CD8-positive, alpha-beta memory T cell (primary cell): ENCODE measurements at regions not wholly inside any gene's neighbourhood (a gene's known extent, or its start where the extent isn't known, plus 50 kb on each side); places are given as distances from the start of the nearest gene placed in this dataset.

Experiments used
- CTCF ChIA-PET: fragments of 350-600 bp; sonication (Branson Sonifier 250); formaldehyde crosslinking; loops from one replicate; lab custom pipeline; 2021; ENCODE audit warnings: antibody characterized with exemption; lab: Charles Lee
- POLR2A ChIA-PET: fragments of 350-600 bp; sonication (Branson Sonifier 250); formaldehyde crosslinking; loops from one replicate; lab custom pipeline; 2021; ENCODE audit warnings: antibody characterized with exemption; lab: Charles Lee
- DNase-seq, 5 donors: peaks; one replicate each; pipeline versions ENCODE4 v3.0.0 to v3.0.0-alpha.2; 2020 to 2022; ENCODE audit warnings: mixed read lengths in 1 of 5
- H3K27ac ChIP-seq: one replicate; pipeline ENCODE4 v1.7.0; 2013; ENCODE audit warnings: low read depth, mild to moderate bottlenecking, low read length, moderate library complexity
- H3K27me3 ChIP-seq: 2 replicates; pipeline ENCODE4 v1.7.0; 2013; ENCODE audit warnings: low read length, mild to moderate bottlenecking; ENCODE audit not compliant: insufficient read depth, poor library complexity, severe bottlenecking
- H3K36me3 ChIP-seq: 2 replicates; pipeline ENCODE4 v1.7.0; 2013; ENCODE audit warnings: mild to moderate bottlenecking, low read length, moderate library complexity; ENCODE audit not compliant: insufficient read depth
- H3K4me1 ChIP-seq: 2 replicates; pipeline ENCODE4 v1.7.0; 2013; ENCODE audit warnings: mild to moderate bottlenecking, low read length, moderate library complexity; ENCODE audit not compliant: insufficient read depth
- H3K4me3 ChIP-seq: 2 replicates; pipeline ENCODE4 v1.7.0; 2013; ENCODE audit warnings: mild to moderate bottlenecking, low read length
- H3K9me3 ChIP-seq: 2 replicates; pipeline ENCODE4 v1.7.0; 2013; ENCODE audit warnings: mild to moderate bottlenecking, low read length
- H3K27ac Mint-ChIP-seq, 8 donors: one replicate each; pipeline ENCODE4 v1.8.0; 2020 to 2021; ENCODE audit warnings: mixed read lengths in 8 of 8, mild to moderate bottlenecking in 6 of 8, inconsistent platforms in 3 of 8, moderate library complexity in 3 of 8
- H3K27me3 Mint-ChIP-seq, 2 donors: one replicate each; pipeline ENCODE4 v1.8.0; 2020 to 2021; ENCODE audit warnings: mixed read lengths in 2 of 2, mild to moderate bottlenecking in 1 of 2, moderate library complexity in 1 of 2
- H3K36me3 Mint-ChIP-seq, 3 donors: one replicate each; pipeline ENCODE4 v1.8.0; 2020 to 2021; ENCODE audit warnings: mixed read lengths in 3 of 3, inconsistent platforms in 1 of 3, mild to moderate bottlenecking in 1 of 3
- H3K4me1 Mint-ChIP-seq, 3 donors: one replicate each; pipeline ENCODE4 v1.8.0; 2020 to 2021; ENCODE audit warnings: mixed read lengths in 3 of 3, inconsistent platforms in 1 of 3, mild to moderate bottlenecking in 1 of 3
- H3K4me3 Mint-ChIP-seq, 7 donors: one replicate each; pipeline ENCODE4 v1.8.0; 2020 to 2021; ENCODE audit warnings: mixed read lengths in 7 of 7, mild to moderate bottlenecking in 6 of 7, moderate library complexity in 4 of 7, inconsistent platforms in 2 of 7
- H3K9me3 Mint-ChIP-seq, 5 donors: one replicate each; pipeline ENCODE4 v1.8.0; 2020 to 2022; ENCODE audit warnings: mixed read lengths in 5 of 5, mild to moderate bottlenecking in 3 of 5, moderate library complexity in 2 of 5, inconsistent platforms in 1 of 5

DNA sequence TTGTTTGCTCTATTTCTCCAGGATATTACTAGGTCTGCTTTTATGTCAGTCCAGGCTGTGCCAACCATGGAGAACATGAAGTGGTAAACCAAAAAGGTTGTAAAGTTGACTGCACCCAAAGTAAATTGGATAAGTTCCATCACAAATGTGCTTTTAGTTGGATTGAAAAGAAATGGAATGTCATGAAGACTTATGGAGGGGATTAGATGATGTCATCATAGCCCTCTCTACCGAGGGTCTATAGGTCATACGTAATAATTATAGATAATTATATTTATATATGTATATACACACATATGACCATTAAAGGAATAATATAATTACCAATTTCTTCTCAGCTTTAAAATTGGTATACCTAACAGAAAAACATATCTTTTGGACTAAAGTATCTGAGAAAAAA, 714.9 kb downstream of the NOVA1 start:
- no peaks in the 10 kb centered on the region for H3K36me3 Mint-ChIP-seq
- Histone ChIP-seq H3K9me3 (no peaks in the 10 kb centered on the region), H3K27me3 (no peaks in the 10 kb centered on the region), H3K4me1 (no peaks in the 10 kb centered on the region), H3K36me3 (no peaks in the 10 kb centered on the region), H3K27ac (no peak overlapping the region), H3K4me3 (no peak overlapping the region)
- ChIA-PET CTCF (no interaction called here), POLR2A (no interaction called here)
- DNase-seq = no peak
- H3K4me3 Mint-ChIP-seq = no peak overlapping the region
- peaks cover 2 to 23% (median 8%) of the 10 kb centered on the region in 5 donors for H3K9me3 Mint-ChIP-seq
- H3K4me1 Mint-ChIP-seq = no peaks in the 10 kb centered on the region
- H3K27me3 Mint-ChIP-seq = peaks cover 0 to 2% of the 10 kb centered on the region in 2 donors
- no peak overlapping the region for H3K27ac Mint-ChIP-seq

DNA sequence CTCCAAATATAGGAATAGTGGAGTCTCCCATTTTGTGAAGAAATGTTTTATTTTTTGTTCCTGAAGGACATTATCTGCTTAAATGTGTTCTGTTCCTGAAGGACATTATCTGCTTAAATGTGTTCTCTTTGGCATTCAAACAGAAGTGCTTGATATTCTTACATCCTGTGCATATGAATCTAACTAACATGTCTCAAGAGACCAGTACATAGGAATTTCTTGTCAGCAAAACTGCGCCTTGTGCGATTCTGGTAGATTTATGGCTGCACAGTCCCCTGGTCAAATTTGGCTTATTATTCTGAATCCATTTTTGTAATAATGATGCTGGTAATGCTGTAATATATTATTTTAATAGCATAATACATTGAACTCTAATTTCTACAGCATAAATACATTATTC, 722.4 kb downstream of the NOVA1 start:
- ChIA-PET POLR2A (no interaction called here), CTCF (no interaction called here)

DNA sequence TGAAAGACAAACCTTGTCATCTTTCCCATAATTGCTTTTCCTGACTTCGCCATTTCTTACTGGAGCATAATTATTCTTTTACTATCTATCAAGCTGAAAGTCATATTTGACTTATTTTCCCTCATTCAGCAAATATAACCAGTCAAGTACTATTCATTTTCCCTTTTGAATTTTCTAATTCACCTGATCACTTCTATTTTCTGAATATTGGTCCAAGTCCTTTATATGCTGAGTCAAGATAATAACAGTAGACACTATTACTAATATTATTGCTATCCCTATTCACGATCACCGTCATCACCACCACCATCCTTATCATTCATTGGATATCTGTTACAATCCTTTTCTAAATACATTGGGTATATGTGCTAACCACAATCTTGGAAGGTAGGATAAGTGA, 728.0 kb downstream of the NOVA1 start:
- CTCF ChIA-PET = no interaction called here
- no peaks in the 10 kb centered on the region for H3K27me3 Mint-ChIP-seq
- no peak overlapping the region for H3K27ac ChIP-seq
- H3K36me3 Mint-ChIP-seq = no peaks in the 10 kb centered on the region
- POLR2A ChIA-PET = no interaction called here
- H3K27ac Mint-ChIP-seq = no peak overlapping the region
- H3K4me1 Mint-ChIP-seq = no peaks in the 10 kb centered on the region
- H3K9me3 ChIP-seq = no peaks in the 10 kb centered on the region
- no peak overlapping the region for H3K4me3 Mint-ChIP-seq
- no peak overlapping the region for H3K4me3 ChIP-seq
- H3K36me3 ChIP-seq = no peaks in the 10 kb centered on the region
- H3K9me3 Mint-ChIP-seq = peaks cover 2 to 18% (median 7%) of the 10 kb centered on the region in 5 donors
- DNase-seq = no peak
- no peaks in the 10 kb centered on the region for H3K4me1 ChIP-seq
- H3K27me3 ChIP-seq = no peaks in the 10 kb centered on the region

More for the DNA sequence above, 722.4 kb downstream of the NOVA1 start:
- H3K4me1 Mint-ChIP-seq = no peaks in the 10 kb centered on the region
- no peaks in the 10 kb centered on the region for H3K27me3 ChIP-seq
- DNase-seq = no peak
- no peaks in the 10 kb centered on the region for H3K36me3 ChIP-seq
- no peaks in the 10 kb centered on the region for H3K4me1 ChIP-seq
- H3K4me3 ChIP-seq = no peak overlapping the region
- H3K9me3 Mint-ChIP-seq = peaks cover 3 to 13% (median 5%) of the 10 kb centered on the region in 5 donors
- no peaks in the 10 kb centered on the region for H3K9me3 ChIP-seq
- no peak overlapping the region for H3K4me3 Mint-ChIP-seq
- H3K27ac Mint-ChIP-seq = no peak overlapping the region
- no peaks in the 10 kb centered on the region for H3K36me3 Mint-ChIP-seq
- H3K27me3 Mint-ChIP-seq = no peaks in the 10 kb centered on the region
- no peak overlapping the region for H3K27ac ChIP-seq

DNA sequence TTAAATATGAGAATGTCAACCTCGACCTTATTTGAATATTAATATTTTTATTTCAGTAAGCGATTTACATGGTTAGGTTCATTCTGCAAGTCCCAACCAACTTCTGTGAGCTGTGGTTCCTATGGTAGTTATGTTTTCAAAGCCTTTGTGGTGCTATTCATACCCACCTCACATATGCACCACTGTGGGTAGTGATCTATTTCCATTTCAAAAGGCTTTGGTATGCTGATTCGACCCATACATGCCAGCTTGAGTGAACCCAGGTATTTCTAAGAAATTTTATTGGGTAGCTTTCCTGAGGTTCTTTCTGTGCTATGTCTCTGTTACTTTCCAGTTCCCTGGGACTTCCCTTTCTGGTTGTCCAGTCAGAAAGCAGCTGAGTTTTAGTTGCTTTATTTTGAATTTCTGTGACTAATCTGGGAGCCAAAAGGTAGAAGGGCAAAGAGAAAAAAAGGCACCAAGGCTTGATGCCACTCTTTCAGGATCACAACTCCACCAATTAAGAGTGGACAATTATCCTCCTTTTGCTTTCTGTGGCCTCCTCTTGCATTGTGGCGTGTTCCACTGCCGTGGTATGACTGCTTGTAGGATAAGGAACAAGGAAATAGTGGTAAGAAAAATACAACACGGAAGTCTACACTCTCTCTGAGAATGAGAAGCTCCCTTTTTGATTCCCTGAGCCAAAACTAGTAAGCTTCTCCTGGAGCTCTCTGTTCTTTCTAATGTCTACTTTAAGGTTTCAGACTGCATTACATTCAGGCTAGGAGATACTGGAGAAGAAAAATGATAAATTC, 729.1 kb downstream of the NOVA1 start:
- no peak for DNase-seq
- Histone ChIP-seq H3K4me1 (no peaks in the 10 kb centered on the region), H3K36me3 (no peaks in the 10 kb centered on the region), H3K4me3 (no peak overlapping the region), H3K9me3 (no peaks in the 10 kb centered on the region), H3K27me3 (no peaks in the 10 kb centered on the region), H3K27ac (no peak overlapping the region)
- H3K9me3 Mint-ChIP-seq = peaks cover 2 to 25% (median 10%) of the 10 kb centered on the region in 5 donors
- H3K4me1 Mint-ChIP-seq = no peaks in the 10 kb centered on the region
- H3K36me3 Mint-ChIP-seq = no peaks in the 10 kb centered on the region
- H3K4me3 Mint-ChIP-seq = no peak overlapping the region
- no peaks in the 10 kb centered on the region for H3K27me3 Mint-ChIP-seq
- POLR2A ChIA-PET = no interaction called here
- no peak overlapping the region for H3K27ac Mint-ChIP-seq
- CTCF ChIA-PET = no interaction called here

DNA sequence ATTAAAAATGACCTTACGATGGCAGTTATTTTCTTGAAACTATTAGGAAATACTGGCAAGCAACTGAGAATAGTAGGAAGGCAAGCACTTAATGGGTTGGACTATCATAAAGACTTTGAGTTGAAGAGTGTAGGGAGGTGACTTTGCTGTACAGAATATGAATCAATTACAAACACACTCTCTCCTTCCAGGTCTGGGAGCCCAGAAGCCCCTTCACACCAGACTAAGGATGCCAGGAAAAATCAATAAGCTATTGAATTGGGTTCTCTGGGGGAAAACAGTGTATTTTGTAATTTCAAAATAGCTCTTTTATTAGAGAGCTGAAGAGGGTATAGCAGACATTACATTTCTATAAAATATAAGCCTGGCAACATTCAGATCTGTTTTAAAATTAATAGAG, 736.4 kb downstream of the NOVA1 start:
- no peak overlapping the region for H3K4me3 Mint-ChIP-seq
- H3K27me3 Mint-ChIP-seq = no peaks in the 10 kb centered on the region
- H3K36me3 Mint-ChIP-seq = no peaks in the 10 kb centered on the region
- Histone ChIP-seq H3K9me3 (no peaks in the 10 kb centered on the region), H3K36me3 (no peaks in the 10 kb centered on the region), H3K27me3 (no peaks in the 10 kb centered on the region), H3K27ac (no peak overlapping the region), H3K4me3 (no peak overlapping the region), H3K4me1 (no peaks in the 10 kb centered on the region)
- peaks cover 0 to 13% (median 8%) of the 10 kb centered on the region in 5 donors for H3K9me3 Mint-ChIP-seq
- H3K4me1 Mint-ChIP-seq = no peaks in the 10 kb centered on the region
- ChIA-PET POLR2A (no interaction called here), CTCF (no interaction called here)
- DNase-seq = no peak
- H3K27ac Mint-ChIP-seq = peak overlapping the region in 1 of 8 donors; percentile 1

DNA sequence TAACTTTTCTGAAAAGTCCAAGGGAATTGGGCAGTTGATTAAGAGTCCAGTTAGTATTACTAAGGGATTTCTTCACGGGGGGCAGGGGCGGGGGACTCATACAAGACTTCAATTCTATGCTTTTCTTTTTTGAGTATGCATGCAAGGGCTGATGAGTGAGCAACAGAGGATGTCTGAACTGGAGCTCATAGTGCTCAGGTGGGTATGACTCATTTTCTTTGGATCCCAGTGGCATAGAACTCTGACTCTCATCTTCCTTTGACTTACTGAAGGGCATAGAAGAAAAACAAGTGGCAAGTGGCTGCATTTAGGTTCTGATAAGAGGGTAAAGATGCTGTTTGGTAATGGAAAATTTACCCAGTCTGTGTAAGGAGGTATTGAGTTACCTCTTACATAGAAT, 749.2 kb downstream of the NOVA1 start:
- no peak overlapping the region for H3K4me3 Mint-ChIP-seq
- Histone ChIP-seq H3K4me1 (no peaks in the 10 kb centered on the region), H3K9me3 (no peaks in the 10 kb centered on the region), H3K27ac (no peak overlapping the region), H3K36me3 (no peaks in the 10 kb centered on the region), H3K27me3 (no peaks in the 10 kb centered on the region), H3K4me3 (no peak overlapping the region)
- no peaks in the 10 kb centered on the region for H3K27me3 Mint-ChIP-seq
- H3K36me3 Mint-ChIP-seq = no peaks in the 10 kb centered on the region
- POLR2A ChIA-PET = no interaction called here
- H3K9me3 Mint-ChIP-seq = peaks cover 1 to 11% (median 10%) of the 10 kb centered on the region in 5 donors
- CTCF ChIA-PET = no interaction called here
- H3K4me1 Mint-ChIP-seq = no peaks in the 10 kb centered on the region
- DNase-seq = no peak
- no peak overlapping the region for H3K27ac Mint-ChIP-seq

DNA sequence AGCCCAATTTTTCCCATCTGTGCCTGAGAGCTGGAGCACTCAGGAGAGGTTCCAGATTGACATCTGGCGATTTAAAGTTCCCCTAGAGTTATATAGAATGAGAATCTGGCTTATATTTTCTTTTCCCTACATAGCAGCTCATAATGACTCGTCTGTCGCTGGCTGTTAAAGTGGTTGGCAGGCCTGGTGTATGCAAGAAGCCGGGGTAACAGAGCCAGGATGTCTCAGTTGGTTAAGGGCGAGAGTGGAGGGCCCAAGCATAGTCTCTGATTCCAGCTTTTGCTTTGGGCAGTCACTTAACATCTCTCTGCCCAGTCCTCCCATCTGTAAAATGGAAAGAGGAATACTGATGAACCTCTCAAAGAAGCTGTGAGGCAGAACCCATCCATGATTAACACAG, 751.6 kb downstream of the NOVA1 start:
- CTCF ChIA-PET = no interaction called here
- Mint-ChIP-seq H3K36me3 (no peaks in the 10 kb centered on the region), H3K4me3 (no peak overlapping the region), H3K27ac (no peak overlapping the region), H3K9me3 (peaks cover 2 to 11% (median 8%) of the 10 kb centered on the region in 5 donors), H3K4me1 (no peaks in the 10 kb centered on the region), H3K27me3 (no peaks in the 10 kb centered on the region)
- no peak for DNase-seq
- Histone ChIP-seq H3K27me3 (no peaks in the 10 kb centered on the region), H3K4me1 (no peaks in the 10 kb centered on the region), H3K27ac (no peak overlapping the region), H3K36me3 (no peaks in the 10 kb centered on the region), H3K9me3 (no peaks in the 10 kb centered on the region), H3K4me3 (no peak overlapping the region)
- POLR2A ChIA-PET = no interaction called here

DNA sequence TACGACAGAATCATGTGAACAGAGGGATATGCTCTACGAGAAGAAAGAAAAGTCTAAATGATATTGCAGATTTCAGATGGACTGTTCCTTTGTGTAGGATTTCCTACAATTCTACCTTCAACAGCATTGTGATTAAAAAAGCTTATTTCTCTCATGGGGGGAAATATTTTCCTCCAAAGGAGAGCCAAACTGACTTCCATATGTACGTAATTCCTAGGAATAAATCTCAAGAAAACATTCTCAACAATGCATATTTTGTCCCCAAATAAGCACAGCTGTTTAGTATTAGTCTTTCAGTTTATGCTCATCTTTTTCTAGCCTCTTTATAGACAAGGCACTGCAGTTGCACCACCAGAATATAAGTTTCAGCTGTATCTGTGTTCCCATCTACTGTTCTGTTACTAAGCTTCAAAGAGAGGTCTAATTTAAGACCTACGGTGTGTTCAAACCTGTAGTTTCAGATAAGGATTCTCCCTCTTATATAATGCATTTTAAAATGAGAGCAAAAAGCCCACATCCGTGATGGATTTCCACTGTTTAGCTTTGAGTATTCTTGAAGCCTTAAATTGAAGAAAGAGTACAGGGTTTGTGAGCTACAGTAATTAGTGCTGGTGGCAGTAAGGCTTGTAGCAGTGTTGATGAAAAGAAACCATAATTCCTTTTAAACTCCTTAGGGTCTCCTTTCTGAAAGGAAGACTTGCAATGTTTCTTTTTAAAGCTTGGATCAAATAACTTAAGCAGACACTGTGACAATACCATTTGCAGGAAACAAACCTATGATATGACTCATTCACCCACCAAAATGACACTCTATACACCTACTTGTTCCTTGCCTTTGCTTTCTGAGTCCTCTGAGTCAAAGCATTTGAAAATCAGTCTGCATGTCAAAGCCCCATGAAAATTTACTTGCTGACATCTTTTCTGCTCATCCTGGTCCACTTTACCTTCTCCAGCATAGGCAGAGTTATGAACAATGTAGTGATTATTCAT, 754.1 kb downstream of the NOVA1 start:
- ChIA-PET CTCF (no interaction called here), POLR2A (no interaction called here)
- DNase-seq = no peak
- Histone ChIP-seq H3K27me3 (no peaks in the 10 kb centered on the region), H3K36me3 (no peaks in the 10 kb centered on the region), H3K4me1 (no peaks in the 10 kb centered on the region), H3K27ac (no peak overlapping the region), H3K9me3 (no peaks in the 10 kb centered on the region), H3K4me3 (no peak overlapping the region)
- Mint-ChIP-seq H3K4me1 (no peaks in the 10 kb centered on the region), H3K27me3 (no peaks in the 10 kb centered on the region), H3K36me3 (no peaks in the 10 kb centered on the region), H3K9me3 (peaks cover 0 to 11% (median 7%) of the 10 kb centered on the region in 5 donors), H3K4me3 (no peak overlapping the region), H3K27ac (no peak overlapping the region)
